ENCODE measurements at regions not wholly inside any gene's neighbourhood (a gene's known extent, or its start where the extent isn't known, plus 50 kb on each side); places are given as distances from the start of the nearest gene placed in this dataset.

GRCh38 chr21:28754127-28754611, 238.5 kb downstream of the LTN1 start:
- DNase-seq = no peak
- Histone ChIP-seq H3K4me1 (ENCODE audit: insufficient read depth, low read length) (no peaks in the 10 kb centered on the region), H3K36me3 (ENCODE audit: insufficient read depth, low read length) (no peaks in the 10 kb centered on the region), H3K4me3 (ENCODE audit: low read length in 2 of 2) (no peak overlapping the region), H3K27me3 (ENCODE audit: insufficient read depth, low read length) (no peaks in the 10 kb centered on the region), H3K27ac (ENCODE audit: low read depth, low read length) (no peak overlapping the region), H3K9me3 (ENCODE audit: control insufficient read depth in 1 of 2, low read length in 2 of 2) (no peaks in the 10 kb centered on the region)
- Mint-ChIP-seq H3K27me3 (no peaks in the 10 kb centered on the region), H3K9me3 (no peaks in the 10 kb centered on the region), H3K27ac (peak overlapping the region in 1 of 7 donors; percentile 19), H3K36me3 (no peaks in the 10 kb centered on the region), H3K4me1 (no peaks in the 10 kb centered on the region), H3K4me3 (no peak overlapping the region)
- POLR2A ChIA-PET (ENCODE audit: partially characterized antibody) = no interaction called here
- intact Hi-C loops (cut with micrococcal nuclease) = no loop called here
- CTCF ChIA-PET (ENCODE audit: partially characterized antibody) = interaction anchor here (3.8 kb wide), 1 partner anchor 9 kb away, joined by 39 read pairs; no protein-coding TSS in a partner anchor

GRCh38 chr21:28752131-28752530, 240.5 kb downstream of the LTN1 start:
- Mint-ChIP-seq H3K27me3 (no peaks in the 10 kb centered on the region), H3K36me3 (no peaks in the 10 kb centered on the region), H3K4me1 (no peaks in the 10 kb centered on the region), H3K9me3 (no peaks in the 10 kb centered on the region), H3K27ac (no peak overlapping the region), H3K4me3 (no peak overlapping the region)
- intact Hi-C loops (cut with micrococcal nuclease) = no loop called here
- no peak overlapping the region for H3K4me3 ChIP-seq (ENCODE audit: low read length in 2 of 2)
- no peaks in the 10 kb centered on the region for H3K27me3 ChIP-seq (ENCODE audit: insufficient read depth, low read length)
- H3K9me3 ChIP-seq (ENCODE audit: control insufficient read depth in 1 of 2, low read length in 2 of 2) = no peaks in the 10 kb centered on the region
- POLR2A ChIA-PET (ENCODE audit: partially characterized antibody) = no interaction called here
- no peak overlapping the region for H3K27ac ChIP-seq (ENCODE audit: low read depth, low read length)
- DNase-seq = no peak
- CTCF ChIA-PET (ENCODE audit: partially characterized antibody) = no interaction called here
- H3K4me1 ChIP-seq (ENCODE audit: insufficient read depth, low read length) = no peaks in the 10 kb centered on the region
- H3K36me3 ChIP-seq (ENCODE audit: insufficient read depth, low read length) = no peaks in the 10 kb centered on the region

GRCh38 chr21:28751176-28751575, 241.5 kb downstream of the LTN1 start:
- ChIA-PET CTCF (ENCODE audit: partially characterized antibody) (no interaction called here), POLR2A (ENCODE audit: partially characterized antibody) (no interaction called here)
- DNase-seq = no peak
- no peak overlapping the region for H3K4me3 ChIP-seq (ENCODE audit: low read length in 2 of 2)
- Mint-ChIP-seq H3K36me3 (no peaks in the 10 kb centered on the region), H3K9me3 (no peaks in the 10 kb centered on the region), H3K27me3 (no peaks in the 10 kb centered on the region), H3K4me3 (no peak overlapping the region), H3K27ac (no peak overlapping the region), H3K4me1 (no peaks in the 10 kb centered on the region)
- H3K36me3 ChIP-seq (ENCODE audit: insufficient read depth, low read length) = no peaks in the 10 kb centered on the region
- intact Hi-C loops (cut with micrococcal nuclease) = no loop called here
- no peaks in the 10 kb centered on the region for H3K9me3 ChIP-seq (ENCODE audit: control insufficient read depth in 1 of 2, low read length in 2 of 2)
- no peaks in the 10 kb centered on the region for H3K4me1 ChIP-seq (ENCODE audit: insufficient read depth, low read length)
- H3K27ac ChIP-seq (ENCODE audit: low read depth, low read length) = no peak overlapping the region
- no peaks in the 10 kb centered on the region for H3K27me3 ChIP-seq (ENCODE audit: insufficient read depth, low read length)

GRCh38 chr21:28750565-28750964, 242.1 kb downstream of the LTN1 start:
- no peaks in the 10 kb centered on the region for H3K9me3 ChIP-seq (ENCODE audit: control insufficient read depth in 1 of 2, low read length in 2 of 2)
- POLR2A ChIA-PET (ENCODE audit: partially characterized antibody) = no interaction called here
- Mint-ChIP-seq H3K4me1 (no peaks in the 10 kb centered on the region), H3K27ac (no peak overlapping the region), H3K36me3 (no peaks in the 10 kb centered on the region), H3K4me3 (no peak overlapping the region), H3K27me3 (no peaks in the 10 kb centered on the region), H3K9me3 (no peaks in the 10 kb centered on the region)
- intact Hi-C loops (cut with micrococcal nuclease) = no loop called here
- H3K4me3 ChIP-seq (ENCODE audit: low read length in 2 of 2) = no peak overlapping the region
- H3K27me3 ChIP-seq (ENCODE audit: insufficient read depth, low read length) = no peaks in the 10 kb centered on the region
- no peak for DNase-seq
- peaks cover under 1% of the 10 kb centered on the region for H3K4me1 ChIP-seq (ENCODE audit: insufficient read depth, low read length)
- CTCF ChIA-PET (ENCODE audit: partially characterized antibody) = interaction anchor here (0.7 to 1.1 kb wide), 3 partner anchors 13 to 236 kb away, joined by 3 to 4 read pairs (median 4); no protein-coding TSS in a partner anchor
- no peak overlapping the region for H3K27ac ChIP-seq (ENCODE audit: low read depth, low read length)
- H3K36me3 ChIP-seq (ENCODE audit: insufficient read depth, low read length) = no peaks in the 10 kb centered on the region

DNA sequence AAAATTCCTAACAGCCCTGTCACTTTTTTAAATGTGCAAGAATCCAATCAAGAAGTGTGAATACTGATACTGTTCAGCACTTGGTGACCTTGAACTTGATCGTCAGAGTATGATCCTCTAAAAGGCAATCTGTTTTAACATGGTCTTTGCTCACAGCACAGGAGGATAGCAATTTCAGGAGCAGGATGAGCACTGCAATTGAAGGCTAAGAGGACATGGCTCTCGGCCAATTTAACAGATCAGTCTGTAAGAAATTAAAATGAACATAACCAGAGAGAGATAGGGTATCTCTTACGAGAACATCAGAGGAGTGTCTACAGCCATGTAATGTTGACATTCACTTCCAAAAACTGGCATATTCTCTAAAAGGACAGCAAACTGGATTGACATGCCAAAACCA, 243.1 kb downstream of the LTN1 start:
- intact Hi-C loops (cut with micrococcal nuclease) = no loop called here
- Histone ChIP-seq H3K27ac (ENCODE audit: low read depth, low read length) (no peak overlapping the region), H3K4me1 (ENCODE audit: insufficient read depth, low read length) (peaks cover 5% of the 10 kb centered on the region), H3K27me3 (ENCODE audit: insufficient read depth, low read length) (no peaks in the 10 kb centered on the region), H3K36me3 (ENCODE audit: insufficient read depth, low read length) (no peaks in the 10 kb centered on the region), H3K9me3 (ENCODE audit: control insufficient read depth in 1 of 2, low read length in 2 of 2) (no peaks in the 10 kb centered on the region), H3K4me3 (ENCODE audit: low read length in 2 of 2) (no peak overlapping the region)
- Mint-ChIP-seq H3K4me3 (no peak overlapping the region), H3K9me3 (no peaks in the 10 kb centered on the region), H3K27ac (no peak overlapping the region), H3K27me3 (no peaks in the 10 kb centered on the region), H3K36me3 (no peaks in the 10 kb centered on the region), H3K4me1 (no peaks in the 10 kb centered on the region)
- ChIA-PET POLR2A (ENCODE audit: partially characterized antibody) (no interaction called here), CTCF (ENCODE audit: partially characterized antibody) (interaction anchor here (1.1 to 2.1 kb wide), 2 partner anchors 232 to 234 kb away, joined by 3 to 9 read pairs; no protein-coding TSS in a partner anchor)
- no peak for DNase-seq

GRCh38 chr21:28747464-28747863, 245.2 kb downstream of the LTN1 start:
- intact Hi-C loops (cut with micrococcal nuclease) = no loop called here
- ChIA-PET POLR2A (ENCODE audit: partially characterized antibody) (no interaction called here), CTCF (ENCODE audit: partially characterized antibody) (interaction anchor here (2.1 kb wide), 1 partner anchor 230 kb away, joined by 9 read pairs; no protein-coding TSS in a partner anchor)
- Histone ChIP-seq H3K4me1 (ENCODE audit: insufficient read depth, low read length) (peaks cover 5% of the 10 kb centered on the region), H3K9me3 (ENCODE audit: control insufficient read depth in 1 of 2, low read length in 2 of 2) (no peaks in the 10 kb centered on the region), H3K27me3 (ENCODE audit: insufficient read depth, low read length) (no peaks in the 10 kb centered on the region), H3K36me3 (ENCODE audit: insufficient read depth, low read length) (no peaks in the 10 kb centered on the region), H3K4me3 (ENCODE audit: low read length in 2 of 2) (no peak overlapping the region), H3K27ac (ENCODE audit: low read depth, low read length) (no peak overlapping the region)
- Mint-ChIP-seq H3K9me3 (peaks cover 0 to 2% (median 0%) of the 10 kb centered on the region in 8 donors), H3K27ac (no peak overlapping the region), H3K4me3 (no peak overlapping the region), H3K36me3 (no peaks in the 10 kb centered on the region), H3K27me3 (no peaks in the 10 kb centered on the region), H3K4me1 (no peaks in the 10 kb centered on the region)
- no peak for DNase-seq

- Histone ChIP-seq H3K4me1 (ENCODE audit: insufficient read depth, low read length) (peaks cover 5% of the 10 kb centered on the region), H3K9me3 (ENCODE audit: control insufficient read depth in 1 of 2, low read length in 2 of 2) (no peaks in the 10 kb centered on the region), H3K27me3 (ENCODE audit: insufficient read depth, low read length) (no peaks in the 10 kb centered on the region), H3K4me3 (ENCODE audit: low read length in 2 of 2) (no peak overlapping the region), H3K27ac (ENCODE audit: low read depth, low read length) (no peak overlapping the region), H3K36me3 (ENCODE audit: insufficient read depth, low read length) (no peaks in the 10 kb centered on the region)
- no peak for DNase-seq
- no peak overlapping the region for H3K27ac Mint-ChIP-seq
- ChIA-PET CTCF (ENCODE audit: partially characterized antibody) (interaction anchor here (0.7 to 5.5 kb wide), 52 partner anchors 9 to 1930 kb away, joined by 3 to 174 read pairs (median 5); a partner anchor contains a TSS), POLR2A (ENCODE audit: partially characterized antibody) (interaction anchor here (0.7 to 1.2 kb wide), 2 partner anchors 86 to 139 kb away, joined by 3 to 4 read pairs; a partner anchor contains a TSS)
- H3K36me3 Mint-ChIP-seq = no peaks in the 10 kb centered on the region
- peaks cover 0 to 2% (median 0%) of the 10 kb centered on the region in 8 donors for H3K9me3 Mint-ChIP-seq
- no peak overlapping the region for H3K4me3 Mint-ChIP-seq
- H3K4me1 Mint-ChIP-seq = no peaks in the 10 kb centered on the region
- no peaks in the 10 kb centered on the region for H3K27me3 Mint-ChIP-seq
- intact Hi-C loops (cut with micrococcal nuclease) = no loop called here
Measured at GRCh38 chr21:28746166-28746565, 246.5 kb downstream of the LTN1 start.

All from CD4-positive, alpha-beta memory T cell (primary cell).